ENCODE measurements at regions not wholly inside any gene's neighbourhood (a gene's known extent, or its start where the extent isn't known, plus 50 kb on each side); places are given as distances from the start of the nearest gene placed in this dataset.
A peak's percentile ranks its signal among the peaks of the same experiment; 100 is the strongest.

DNA sequence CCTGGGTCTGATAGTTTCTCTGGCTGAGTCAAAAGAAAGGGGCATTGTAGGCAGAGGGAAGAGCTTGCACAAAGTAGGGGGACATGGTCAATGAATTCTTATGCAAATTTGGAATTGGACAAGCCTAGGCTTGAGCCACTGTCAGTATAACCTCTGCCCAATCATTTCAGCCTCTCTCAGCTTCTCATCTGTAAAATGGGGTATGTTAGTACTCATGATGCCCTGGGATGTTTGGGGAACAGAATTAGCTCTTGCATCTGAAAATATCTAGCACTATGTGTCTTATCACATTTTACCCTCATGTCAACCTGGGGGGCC, 148.6 kb downstream of the DHX35 start:
- H2BK120ac ChIP-seq (replicated peaks; ENCODE audit: low read depth, low read length): peak overlapping the region; percentile 36
- H3K9ac ChIP-seq (replicated peaks in 1 of 4; ENCODE audit: extremely low read depth in 1 of 4, low read depth in 3 of 4, low read length in 3 of 4): no peak overlapping the region
- no peaks in the 10 kb centered on the region for H4K20me1 ChIP-seq (replicated peaks in 1 of 2; ENCODE audit: control insufficient read depth in 1 of 2, insufficient read depth in 2 of 2, low read length in 2 of 2)
- no peaks in the 10 kb centered on the region for H3K79me1 ChIP-seq (ENCODE audit: low read depth, low read length)
- H3K4me1 ChIP-seq (replicated peaks in 1 of 4; ENCODE audit: control insufficient read depth in 3 of 4, insufficient read depth in 4 of 4, low read length in 3 of 4): peaks cover 1 to 14% (median 5%) of the 10 kb centered on the region in 4 experiments; a peak in 6 of 7 replicates
- no peak overlapping the region for H3K18ac ChIP-seq (ENCODE audit: extremely low read depth, low read length)
- H2BK5ac ChIP-seq (ENCODE audit: low read depth, low read length): peak overlapping the region; percentile 56; the same call in 1 of the 2 replicates
- no peak overlapping the region for H3K27ac ChIP-seq (ENCODE audit: low read depth, low read length)
- ChIA-PET CTCF (ENCODE audit: partially characterized antibody) (interaction anchor here (0.6 to 6.7 kb wide), 15 partner anchors 12 to 1873 kb away, joined by 3 to 100 read pairs (median 4); no protein-coding TSS in a partner anchor), POLR2A (ENCODE audit: partially characterized antibody) (interaction anchor here (0.6 to 1.4 kb wide), 2 partner anchors 61 to 1610 kb away, joined by 3 read pairs; no protein-coding TSS in a partner anchor)
- H3K23ac ChIP-seq (ENCODE audit: insufficient read length): no peak overlapping the region
- H3K4ac ChIP-seq (replicated peaks; ENCODE audit: insufficient read length, low read depth, low read length): no peak overlapping the region
- H3K14ac ChIP-seq (ENCODE audit: insufficient read length): no peak overlapping the region
- H4K91ac ChIP-seq (replicated peaks; ENCODE audit: insufficient read length, low read length): no peak overlapping the region
- no peak overlapping the region for H3K4me2 ChIP-seq (ENCODE audit: insufficient read depth in 1 of 2, low read depth in 2 of 2, low read length in 2 of 2)
- H2BK20ac ChIP-seq (ENCODE audit: low read length): peak overlapping the region; percentile 44; the same call in 1 of the 2 replicates
- H2BK12ac ChIP-seq (ENCODE audit: low read depth, low read length): peak overlapping the region; percentile 78; the same call in 1 of the 2 replicates
- FAIRE-seq (no peak), DNase-seq (ENCODE audit: low read depth in 1 of 2, low spot score in 2 of 2) (no peak)
- H4K8ac ChIP-seq (ENCODE audit: extremely low read depth, insufficient read depth, low read length): no peak overlapping the region
- H3K9me3 ChIP-seq (ENCODE audit: insufficient read depth in 2 of 2, low read depth in 1 of 2, low read length in 1 of 2): no peaks in the 10 kb centered on the region
- H3K56ac ChIP-seq (replicated peaks; ENCODE audit: insufficient read length, low read depth, low read length): no peak overlapping the region
- peak overlapping the region; percentile 12; the same call in 1 of the 2 replicates for H2BK15ac ChIP-seq (ENCODE audit: low read length)
- no peaks in the 10 kb centered on the region for H3K79me2 ChIP-seq (ENCODE audit: control insufficient read depth in 1 of 2, insufficient read depth in 2 of 2, low read length in 2 of 2)
- H3K4me3 ChIP-seq (ENCODE audit: extremely low read depth in 1 of 4, insufficient read depth in 2 of 4, low read depth in 3 of 4, low read length in 4 of 4): no peak overlapping the region
- H3K36me3 ChIP-seq (ENCODE audit: control insufficient read depth in 2 of 4, insufficient read depth in 4 of 4, low read length in 3 of 4): no peaks in the 10 kb centered on the region
- H4K5ac ChIP-seq (ENCODE audit: insufficient read length, low read depth, low read length): no peak overlapping the region
- no peaks in the 10 kb centered on the region for H3K27me3 ChIP-seq (replicated peaks in 1 of 4; ENCODE audit: control insufficient read depth in 3 of 4, extremely low read depth in 1 of 4, insufficient read depth in 3 of 4, low read length in 3 of 4)
- peaks cover 2% of the 10 kb centered on the region; the same call in 1 of the 2 replicates for H3K23me2 ChIP-seq (ENCODE audit: low read depth, low read length)
- H2AK5ac ChIP-seq (ENCODE audit: low read depth, low read length): no peak overlapping the region
- H2AFZ ChIP-seq (ENCODE audit: low read length): 0 out of 2 replicates have a peak overlapping the region, but pooled peaks have one; percentile 4
- TF ChIP-seq POLR2AphosphoS5 (IDR thresholded peaks at IDR 0.05; ENCODE audit: low read depth, low read length): no peak
